ENCODE measurements at regions not wholly inside any gene's neighbourhood (a gene's known extent, or its start where the extent isn't known, plus 50 kb on each side); places are given as distances from the start of the nearest gene placed in this dataset.
"Not testable (repeated sequence)": the region's sequence is repeated elsewhere in the genome, so short reads cannot be mapped to it uniquely, and the experiment has no call there.

- in situ Hi-C loops (cut with HindIII; ENCODE audit: low sequenced_read_pairs), result no loop called here
These were observed 302.6 kb upstream of the LYZL1 start for GRCh38 chr10:28986117-28986792.

GRCh38 chr10:28986856-28987255, 302.0 kb upstream of the LYZL1 start:
- in situ Hi-C loops (cut with HindIII; ENCODE audit: low sequenced_read_pairs), result no loop called here

GRCh38 chr10:28987555-28988320, 301.1 kb upstream of the LYZL1 start:
- in situ Hi-C loops (cut with HindIII; ENCODE audit: low sequenced_read_pairs), result no loop called here

- in situ Hi-C loops (cut with HindIII; ENCODE audit: low sequenced_read_pairs), result no loop called here
These were observed 299.9 kb upstream of the LYZL1 start for GRCh38 chr10:28988980-28989379.

- in situ Hi-C loops (cut with HindIII; ENCODE audit: low sequenced_read_pairs), result no loop called here
These were observed 297.3 kb upstream of the LYZL1 start for GRCh38 chr10:28991333-28992270.

GRCh38 chr10:28993056-28993455, 295.8 kb upstream of the LYZL1 start:
- in situ Hi-C loops (cut with HindIII; ENCODE audit: low sequenced_read_pairs), result no loop called here

GRCh38 chr10:28993861-28994260, 295.0 kb upstream of the LYZL1 start:
- in situ Hi-C loops (cut with HindIII; ENCODE audit: low sequenced_read_pairs), result no loop called here

DNA sequence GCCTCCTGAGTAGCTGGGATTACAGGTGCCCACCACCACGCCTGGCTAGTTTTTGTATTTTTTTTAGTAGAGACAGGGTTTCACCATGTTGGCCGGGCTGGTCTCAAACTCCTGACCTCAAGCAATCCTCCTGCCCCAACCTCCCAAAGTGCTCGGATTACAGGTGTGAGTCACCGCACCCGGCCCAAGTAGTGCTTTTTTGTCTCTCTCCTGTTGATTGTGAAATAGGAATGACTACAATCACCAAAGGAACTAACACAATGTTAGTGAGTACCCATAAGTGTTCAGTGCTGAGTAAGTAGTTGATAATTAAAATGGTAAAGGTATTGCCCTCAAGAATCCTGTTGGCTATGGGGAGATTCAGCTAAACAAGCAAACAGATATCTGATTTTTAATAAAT, 294.1 kb upstream of the LYZL1 start:
- in situ Hi-C loops (cut with HindIII; ENCODE audit: low sequenced_read_pairs), result not testable (repeated sequence)

- in situ Hi-C loops (cut with HindIII; ENCODE audit: low sequenced_read_pairs), result no loop called here
These were observed 293.4 kb upstream of the LYZL1 start for GRCh38 chr10:28995497-28995896.

GRCh38 chr10:28996345-28996744, 292.5 kb upstream of the LYZL1 start:
- in situ Hi-C loops (cut with HindIII; ENCODE audit: low sequenced_read_pairs), result no loop called here

DNA sequence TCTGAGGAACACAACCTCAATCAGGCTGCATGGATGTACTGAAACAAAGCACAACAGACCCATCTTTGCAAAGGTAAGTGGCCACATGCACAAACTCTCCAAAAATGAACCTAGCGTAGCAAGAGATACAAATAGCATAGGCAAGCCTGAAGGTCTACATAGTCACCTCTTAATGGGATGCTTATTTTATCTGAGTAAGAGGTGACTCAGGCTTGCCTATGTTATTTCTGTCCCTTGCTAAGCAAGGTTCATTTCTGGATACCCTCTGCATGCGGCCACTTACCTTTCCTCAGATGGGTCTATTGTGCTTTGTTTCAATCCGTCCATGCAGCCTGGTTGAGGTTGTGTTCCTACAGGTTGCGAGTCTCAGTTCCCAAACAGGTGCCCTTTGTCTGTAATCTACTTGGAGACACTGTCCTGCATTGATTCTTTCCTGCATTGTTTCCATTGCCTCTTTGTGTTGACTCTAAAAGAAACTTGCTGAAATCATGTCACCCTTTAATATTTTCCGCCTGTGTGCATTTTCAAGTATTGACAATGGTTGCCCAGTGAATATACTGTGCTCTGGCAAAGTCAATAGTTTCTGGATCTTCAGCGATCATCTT, 291.8 kb upstream of the LYZL1 start:
- in situ Hi-C loops (cut with HindIII; ENCODE audit: low sequenced_read_pairs), result no loop called here

DNA sequence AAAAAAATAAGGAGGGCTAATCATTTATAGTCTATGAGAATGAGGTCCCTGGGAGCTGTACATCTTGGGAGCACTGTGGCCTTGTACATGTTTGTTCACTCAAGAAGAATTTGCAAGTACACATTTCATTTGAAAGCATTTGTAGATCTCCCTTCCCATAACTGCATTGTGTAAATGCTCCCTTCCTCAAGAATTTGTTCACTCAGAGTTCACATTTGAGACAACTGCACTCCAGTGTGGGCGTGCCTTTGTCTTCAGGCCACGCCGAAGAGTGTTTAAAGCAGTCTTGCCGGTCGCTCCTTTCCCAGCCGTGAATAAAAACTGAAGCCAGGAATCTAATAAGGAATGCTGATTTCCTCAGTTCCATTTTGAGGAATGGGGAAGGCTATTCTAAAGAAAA, 291.1 kb upstream of the LYZL1 start:
- in situ Hi-C loops (cut with HindIII; ENCODE audit: low sequenced_read_pairs), result no loop called here

GRCh38 chr10:29001801-29002200, 287.1 kb upstream of the LYZL1 start:
- in situ Hi-C loops (cut with HindIII; ENCODE audit: low sequenced_read_pairs), result no loop called here

- in situ Hi-C loops (cut with HindIII; ENCODE audit: low sequenced_read_pairs), result not testable (repeated sequence)
These were observed 285.9 kb upstream of the LYZL1 start for GRCh38 chr10:29003014-29003413.

DNA sequence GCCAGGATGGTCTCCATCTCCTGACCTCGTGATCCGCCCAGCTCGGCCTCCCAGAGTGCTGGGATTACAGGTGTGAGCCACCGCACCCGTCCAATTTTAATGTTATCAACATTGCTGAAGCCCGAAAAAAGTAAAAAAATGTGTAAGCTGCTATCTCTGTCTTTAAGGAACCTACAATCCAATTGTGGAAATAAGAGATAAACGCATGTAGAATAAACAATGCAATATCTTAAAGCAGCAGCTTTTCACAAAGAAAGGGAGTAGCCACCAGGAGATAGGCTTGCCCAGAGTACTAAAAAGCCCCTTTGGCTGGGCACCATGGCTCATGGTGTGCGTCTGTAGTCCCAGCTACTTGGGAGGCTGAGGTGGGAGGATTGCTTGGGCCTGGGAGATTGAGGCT, 282.9 kb upstream of the LYZL1 start:
- in situ Hi-C loops (cut with HindIII; ENCODE audit: low sequenced_read_pairs), result no loop called here

GRCh38 chr10:29007370-29007747, 281.5 kb upstream of the LYZL1 start:
- in situ Hi-C loops (cut with HindIII; ENCODE audit: low sequenced_read_pairs), result no loop called here

DNA sequence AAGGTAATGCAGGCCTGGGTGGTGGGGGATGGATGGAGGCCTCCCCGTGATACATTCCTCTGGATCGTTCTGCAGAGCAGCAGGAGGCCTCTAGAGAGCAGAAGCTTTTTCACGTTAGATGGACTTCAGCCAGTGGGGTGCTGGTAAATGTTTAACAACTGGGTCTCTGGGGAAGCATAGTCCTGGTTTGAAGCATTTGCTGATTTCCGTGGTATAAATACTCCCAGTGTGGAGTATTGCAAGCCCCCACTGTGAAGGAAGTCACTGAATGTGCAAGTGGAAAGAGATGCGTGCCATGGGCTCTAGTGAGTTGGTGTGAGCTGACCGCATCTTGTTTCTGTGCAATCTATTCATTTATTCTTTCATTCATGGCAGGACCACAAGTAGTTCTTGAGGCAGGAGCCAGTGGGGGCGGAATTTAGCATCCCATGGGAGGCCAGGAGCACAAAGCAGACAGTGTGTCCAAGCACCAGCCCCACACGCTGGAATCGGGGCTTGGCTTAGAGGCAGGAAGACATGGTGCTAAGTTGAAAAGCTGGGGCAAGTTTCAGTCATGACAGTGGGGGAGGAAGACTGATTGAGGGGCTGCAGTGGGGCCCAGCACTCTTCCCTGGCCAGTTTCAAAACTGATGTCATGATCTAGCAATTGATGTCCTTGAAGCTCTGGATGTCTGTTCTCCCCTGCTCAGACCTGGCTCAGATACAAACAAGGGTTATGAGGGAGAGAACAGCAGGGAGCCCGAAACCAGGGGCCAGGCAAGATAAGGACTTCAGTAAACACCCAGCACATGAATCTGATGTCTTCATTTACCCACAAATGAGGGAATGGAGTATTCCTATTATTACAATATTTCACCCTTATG, 280.9 kb upstream of the LYZL1 start:
- in situ Hi-C loops (cut with HindIII; ENCODE audit: low sequenced_read_pairs), result no loop called here

DNA sequence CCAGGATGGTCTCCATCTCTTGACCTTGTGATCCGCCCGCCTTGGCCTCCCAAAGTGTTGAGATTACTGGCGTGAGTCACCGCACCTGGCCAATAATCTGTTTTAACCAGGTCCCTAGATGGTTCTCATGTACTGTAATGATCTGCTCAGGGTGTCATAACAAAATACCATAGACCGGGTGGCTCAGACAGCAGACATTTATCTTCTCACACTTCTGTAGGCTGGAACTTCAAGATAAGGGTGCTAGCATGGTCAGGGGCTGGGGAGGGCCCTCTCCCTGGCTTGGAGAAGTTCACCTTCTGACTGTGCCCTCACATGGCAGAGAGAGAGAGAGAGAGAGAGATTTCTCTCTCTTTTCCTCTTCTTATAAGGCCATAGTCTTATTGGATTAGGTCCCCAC, 279.4 kb upstream of the LYZL1 start:
- in situ Hi-C loops (cut with HindIII; ENCODE audit: low sequenced_read_pairs), result no loop called here

- in situ Hi-C loops (cut with HindIII; ENCODE audit: low sequenced_read_pairs), result no loop called here
These were observed 277.4 kb upstream of the LYZL1 start for GRCh38 chr10:29011516-29011915.

DNA sequence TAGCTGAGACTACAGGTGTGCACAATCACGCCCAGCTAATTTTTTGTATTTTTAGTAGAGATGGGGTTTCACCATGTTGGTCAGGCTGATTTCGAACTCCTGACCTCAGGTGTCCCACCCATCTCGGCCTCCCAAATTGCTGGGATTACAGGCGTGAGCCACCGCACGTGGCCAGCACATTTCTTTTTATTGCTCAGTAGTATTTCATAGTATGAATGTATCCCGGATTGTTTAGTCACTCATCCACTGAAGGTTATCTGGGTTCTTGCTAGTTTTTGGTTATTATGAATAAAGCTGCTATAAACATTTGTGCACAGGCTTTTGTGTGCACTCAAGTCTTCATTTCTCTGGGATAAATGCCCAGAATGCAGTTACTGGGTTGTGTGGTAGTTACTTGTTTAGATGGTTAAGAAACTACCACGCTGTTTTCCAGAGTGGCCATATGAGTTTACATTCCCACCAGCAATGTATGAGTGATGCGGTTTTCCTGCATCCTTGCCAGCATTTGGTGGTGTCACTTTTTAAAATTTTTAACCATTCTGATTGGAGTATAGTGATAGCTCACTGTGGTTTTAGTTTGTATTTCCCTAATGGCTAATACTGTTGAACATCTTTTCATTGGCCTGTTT, 275.8 kb upstream of the LYZL1 start:
- in situ Hi-C loops (cut with HindIII; ENCODE audit: low sequenced_read_pairs), result no loop called here

All from endothelial cell of hepatic sinusoid (primary cell).